Pulmonary artery endothelial cell (primary cell): ENCODE measurements at regions not wholly inside any gene's neighbourhood (a gene's known extent, or its start where the extent isn't known, plus 50 kb on each side); places are given as distances from the start of the nearest gene placed in this dataset.

Source experiments
- DNase-seq: peaks from one replicate; pipeline ENCODE4 v3.0.0-alpha.2; 2011; ENCODE audit warnings: low read depth, low spot score

DNA sequence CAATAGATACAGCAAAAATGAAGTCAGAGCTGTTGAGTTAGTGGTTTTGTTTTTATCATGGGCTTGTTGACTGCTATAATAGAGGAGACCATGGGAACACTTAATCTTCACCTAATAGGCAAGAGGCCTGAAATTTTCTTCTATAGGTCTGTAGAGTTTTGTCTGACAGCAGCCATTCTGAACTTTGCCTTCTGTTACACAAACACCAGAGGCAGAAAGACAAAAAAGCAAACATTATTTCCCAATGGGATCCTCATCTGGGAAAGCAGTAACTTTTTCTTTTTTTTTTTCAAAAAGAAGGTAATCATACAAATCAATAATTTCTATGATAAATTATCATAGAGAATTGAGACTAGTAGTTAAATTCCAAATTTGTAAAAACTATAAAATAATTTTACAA is 494.1 kb downstream of the TOX3 start:
- no peak for DNase-seq

GRCh38 chr16:52051414-52052172 is 495.4 kb downstream of the TOX3 start:
- DNase-seq = no peak

DNA sequence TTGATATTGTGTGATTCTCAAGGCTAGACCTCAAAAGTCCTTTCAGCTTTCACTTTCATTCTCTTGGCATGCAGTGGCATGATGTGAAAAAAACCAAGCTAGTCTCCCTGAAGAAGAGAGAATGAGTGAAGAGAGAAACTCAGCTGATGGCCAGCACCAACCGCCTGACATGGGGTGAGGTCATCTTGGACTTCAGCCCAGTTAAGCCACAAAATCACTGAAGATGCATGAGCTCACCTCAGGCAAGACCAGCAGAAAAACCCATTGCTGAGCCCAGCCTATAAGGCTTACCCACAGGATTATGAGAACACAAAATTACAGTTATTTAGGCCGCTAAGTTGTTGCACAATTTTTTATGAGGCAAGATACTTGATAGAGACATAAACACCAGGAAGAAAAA is 496.5 kb downstream of the TOX3 start:
- DNase-seq = no peak

GRCh38 chr16:52035436-52035835 is 511.5 kb downstream of the TOX3 start:
- DNase-seq = no peak

- DNase-seq = no peak
These were observed 512.1 kb downstream of the TOX3 start for GRCh38 chr16:52034830-52035229.

DNA sequence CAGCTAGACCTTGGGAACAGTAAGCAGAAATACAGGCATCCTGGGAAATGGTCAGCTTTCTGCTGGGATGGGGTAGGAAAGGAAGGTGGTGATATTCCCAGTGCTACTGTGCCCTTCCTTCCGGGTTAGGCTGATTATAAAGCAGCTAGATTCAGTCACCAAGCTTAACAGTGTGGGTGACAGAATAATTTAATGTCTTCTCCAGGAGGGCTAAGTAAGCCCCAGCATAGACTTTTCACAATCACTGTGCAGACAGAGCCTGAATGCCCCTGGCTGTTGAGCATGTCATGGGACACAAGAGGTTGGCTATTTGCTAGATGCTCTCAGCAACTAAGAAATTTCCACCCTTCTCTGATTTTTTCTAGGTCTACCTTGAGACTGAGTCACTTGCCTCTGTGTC is 513.0 kb downstream of the TOX3 start:
- no peak for DNase-seq

- DNase-seq = no peak
These were observed 524.0 kb downstream of the TOX3 start for GRCh38 chr16:52022980-52023379.

DNA sequence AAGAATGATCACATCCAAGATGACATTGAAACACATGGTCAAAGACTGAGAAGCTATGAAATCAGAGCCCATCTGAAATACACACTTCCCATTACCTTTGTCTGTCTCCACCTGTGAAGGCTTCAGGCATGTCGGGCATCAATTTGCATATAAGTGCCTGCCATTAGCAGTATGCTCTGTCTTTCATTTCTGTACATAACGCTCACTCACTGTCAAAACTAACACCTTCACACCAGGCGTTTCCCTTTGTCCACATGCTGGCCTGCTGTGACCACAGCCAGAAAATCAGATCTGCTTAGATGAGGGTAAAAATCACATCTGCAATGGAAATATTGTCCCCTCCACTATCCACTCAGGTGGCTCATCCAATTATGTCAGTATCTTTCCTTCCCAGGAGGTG is 524.8 kb downstream of the TOX3 start:
- no peak for DNase-seq

- DNase-seq = no peak
These were observed 530.6 kb downstream of the TOX3 start for GRCh38 chr16:52016387-52016786.

DNA sequence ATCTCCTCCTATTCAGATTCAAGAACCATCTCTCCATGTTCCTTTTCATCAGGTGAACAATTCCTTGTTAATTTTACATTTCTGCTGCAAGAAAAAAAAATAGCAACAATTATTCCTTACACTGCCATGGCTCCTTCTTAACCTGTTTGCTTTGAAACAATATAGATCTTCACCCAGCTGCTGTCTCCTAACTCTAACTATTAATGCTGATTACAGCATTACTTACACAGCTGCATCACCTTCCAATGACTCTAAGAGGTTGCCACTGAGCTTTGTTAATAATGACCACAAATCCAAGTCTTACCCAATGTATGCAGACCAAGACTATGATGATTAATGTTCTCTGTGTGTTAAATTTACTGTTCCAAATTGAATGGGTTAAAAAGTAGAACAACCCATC is 541.4 kb downstream of the TOX3 start:
- no peak for DNase-seq

GRCh38 chr16:52004343-52004742 is 542.6 kb downstream of the TOX3 start:
- no peak for DNase-seq

- DNase-seq = no peak
These were observed 544.9 kb downstream of the TOX3 start for GRCh38 chr16:52002026-52002425.

- no peak for DNase-seq
These were observed 550.4 kb downstream of the TOX3 start for GRCh38 chr16:51996516-51996915.

- DNase-seq = no peak
These were observed 552.3 kb downstream of the TOX3 start for GRCh38 chr16:51994597-51994996.

DNA sequence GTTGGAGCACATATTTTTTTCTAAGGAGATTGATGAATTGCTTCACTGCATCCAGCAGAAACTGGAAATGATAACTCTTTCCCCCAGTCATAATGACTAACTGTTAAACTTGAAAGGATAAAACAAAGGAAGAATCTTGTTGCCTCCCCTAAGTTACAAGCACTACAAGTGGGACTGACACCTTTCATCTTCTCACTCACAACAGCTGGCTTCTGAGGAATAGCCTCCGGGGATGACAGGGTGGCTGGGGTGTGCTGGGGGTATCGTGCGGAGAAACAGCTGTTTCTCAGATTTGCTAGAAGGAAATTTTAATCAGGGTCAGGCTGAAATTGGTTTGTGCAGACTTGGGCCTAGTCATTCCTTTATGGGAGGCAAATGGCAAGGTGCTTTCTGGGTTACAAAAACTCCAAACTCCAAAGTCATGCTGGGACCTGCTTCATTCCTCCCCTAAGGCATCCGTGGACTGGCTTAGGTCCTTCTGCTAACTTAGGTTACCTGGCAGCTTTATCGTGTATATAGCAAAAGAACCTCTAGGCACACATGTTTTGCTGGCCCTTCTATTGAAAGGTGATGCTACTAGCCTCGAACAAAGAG is 557.2 kb downstream of the TOX3 start:
- DNase-seq = no peak

DNA sequence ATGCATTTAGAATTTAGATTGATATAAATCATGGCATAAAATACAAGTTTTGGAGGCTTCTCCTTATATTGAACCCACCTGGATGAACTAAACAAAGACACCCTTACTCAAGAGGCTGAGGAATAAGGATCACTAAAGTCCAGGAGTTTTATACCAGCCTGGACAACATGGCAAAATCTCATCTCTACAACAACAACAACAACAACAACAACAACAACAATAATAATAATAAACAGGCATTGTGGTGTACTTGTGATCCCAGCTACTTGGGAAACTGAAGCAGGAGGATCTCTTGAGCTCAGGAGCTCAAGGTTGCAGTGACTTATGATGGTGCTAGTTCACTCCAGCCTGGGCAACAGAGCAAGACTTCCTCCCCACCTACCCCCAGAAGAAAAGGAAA is 558.0 kb downstream of the TOX3 start:
- DNase-seq = no peak

DNA sequence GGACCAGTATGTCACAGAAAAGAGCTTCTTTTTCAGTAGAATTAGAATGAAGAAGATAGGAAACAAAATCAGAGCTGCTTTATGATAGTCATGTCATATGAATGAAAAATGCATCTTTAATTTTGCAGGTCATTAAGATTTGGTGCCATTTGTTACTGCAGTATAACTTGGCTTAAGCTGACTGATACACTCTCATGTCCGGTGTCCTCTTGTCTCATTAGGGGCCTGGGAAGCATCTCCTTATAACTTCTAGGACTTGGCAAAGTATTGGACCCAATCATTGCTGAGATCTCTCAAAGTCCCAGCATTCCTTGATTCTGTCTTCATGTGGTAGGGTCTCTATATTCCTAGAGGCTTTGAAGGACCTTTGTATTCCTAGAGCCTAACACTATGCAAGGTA is 559.4 kb downstream of the TOX3 start:
- DNase-seq = no peak

- no peak for DNase-seq
These were observed 560.2 kb downstream of the TOX3 start for GRCh38 chr16:51986717-51987116.

DNA sequence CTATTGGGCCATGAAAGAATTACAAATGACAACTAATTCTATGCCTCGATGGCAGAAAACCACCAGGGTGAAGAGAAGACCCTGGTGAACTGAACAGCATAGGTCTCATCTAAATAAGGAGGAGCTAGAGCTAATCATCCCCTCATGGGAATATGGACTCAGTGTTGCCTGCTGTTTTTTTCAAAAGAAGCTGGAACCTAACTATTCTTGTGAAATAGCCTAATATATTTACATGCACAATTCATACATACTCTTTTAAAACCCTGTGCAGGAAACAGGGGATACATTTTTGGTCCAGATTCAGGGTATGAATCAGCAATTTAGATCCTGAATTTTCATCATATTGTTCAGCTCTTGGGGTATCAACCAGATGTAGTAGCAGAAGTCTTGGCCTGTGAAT is 560.6 kb downstream of the TOX3 start:
- no peak for DNase-seq

- DNase-seq = no peak
These were observed 561.8 kb downstream of the TOX3 start for GRCh38 chr16:51985126-51985525.

DNA sequence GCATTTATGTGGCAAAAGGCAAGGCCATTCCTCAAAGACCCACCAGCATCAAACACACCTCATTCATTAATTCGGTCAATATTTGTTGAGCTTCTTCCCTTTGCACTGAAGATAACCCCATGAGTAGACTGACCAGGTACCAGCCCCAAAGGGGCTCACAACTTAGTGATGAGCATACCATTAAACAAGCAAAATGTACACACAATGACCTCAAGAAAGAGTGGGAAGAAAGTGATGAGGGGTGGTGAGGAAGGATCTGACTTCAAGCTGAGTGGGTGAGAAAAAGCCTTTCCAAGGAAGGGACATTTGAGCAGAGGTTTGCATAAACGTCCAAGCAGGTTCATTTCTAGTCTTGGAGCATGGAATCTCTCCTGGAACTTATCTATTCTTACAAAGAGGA is 562.5 kb downstream of the TOX3 start:
- no peak for DNase-seq

GRCh38 chr16:51982715-51983680 is 563.9 kb downstream of the TOX3 start:
- no peak for DNase-seq
